Small intestine (tissue), 7 donors: ENCODE measurements at regions not wholly inside any gene's neighbourhood (a gene's known extent, or its start where the extent isn't known, plus 50 kb on each side); places are given as distances from the start of the nearest gene placed in this dataset.
"Not testable (repeated sequence)": the region's sequence is repeated elsewhere in the genome, so short reads cannot be mapped to it uniquely, and the experiment has no call there.

Experiments used
- DNase-seq, 2 donors: peaks; one replicate each; pipeline versions ENCODE4 v3.0.0 to v3.0.0-alpha.2; 2013
- FAIRE-seq: peaks from 2 replicates; lab custom pipeline; 2012; peaks lifted over from hg19 to GRCh38; lab: Jason Lieb, UNC
- H3K27ac ChIP-seq, 3 donors: one replicate each; pipeline ENCODE4 v1.5.1; 2013; ENCODE audit warnings: low read length in 2 of 3, mild to moderate bottlenecking in 2 of 3, control low read depth in 1 of 3, inconsistent platforms in 1 of 3, low read depth in 1 of 3, moderate library complexity in 1 of 3
- H3K27me3 ChIP-seq, 3 donors: one replicate each; pipeline ENCODE4 v1.6.1; 2013; ENCODE audit warnings: low read length in 3 of 3, inconsistent platforms in 1 of 3; ENCODE audit not compliant: control insufficient read depth in 3 of 3, insufficient read depth in 3 of 3
- H3K36me3 ChIP-seq, 3 donors: one replicate each; pipeline ENCODE4 v1.6.1; 2013; ENCODE audit warnings: low read length in 3 of 3, inconsistent platforms in 1 of 3, low read depth in 1 of 3, mild to moderate bottlenecking in 1 of 3, moderate library complexity in 1 of 3; ENCODE audit not compliant: control insufficient read depth in 3 of 3, insufficient read depth in 2 of 3
- H3K4me1 ChIP-seq, 3 donors: one replicate each; pipeline ENCODE4 v1.6.1; 2013; ENCODE audit warnings: low read length in 2 of 3, inconsistent platforms in 1 of 3, low read depth in 1 of 3, mild to moderate bottlenecking in 1 of 3, moderate library complexity in 1 of 3; ENCODE audit not compliant: control insufficient read depth in 3 of 3, insufficient read depth in 2 of 3
- H3K4me3 ChIP-seq, 3 donors: one replicate each; pipeline ENCODE4 v1.5.1; 2013; ENCODE audit warnings: low read length in 3 of 3, control low read depth in 1 of 3, inconsistent platforms in 1 of 3, low read depth in 1 of 3, mild to moderate bottlenecking in 1 of 3, moderate library complexity in 1 of 3
- H3K9me3 ChIP-seq, 2 donors: one replicate each; pipeline ENCODE4 v1.6.1; 2013; ENCODE audit warnings: low read depth in 1 of 2, low read length in 1 of 2; ENCODE audit not compliant: control insufficient read depth in 2 of 2, insufficient read depth in 1 of 2
- WGBS, 3 donors: extraction: QIAGEN DNeasy Blood & Tissue Kit; methylation state at CpG; one replicate each; pipeline ENCODE4 v1.1.7; 2013; 5-methylcytosine and 5-hydroxymethylcytosine counted together
- donor health status: healthy with polysubstance abuse.
- donor health status: control.
- donor health status: control.
- donor health status: Bipolar disorder and iron deficiency.
- donor health status: healthy.

DNA sequence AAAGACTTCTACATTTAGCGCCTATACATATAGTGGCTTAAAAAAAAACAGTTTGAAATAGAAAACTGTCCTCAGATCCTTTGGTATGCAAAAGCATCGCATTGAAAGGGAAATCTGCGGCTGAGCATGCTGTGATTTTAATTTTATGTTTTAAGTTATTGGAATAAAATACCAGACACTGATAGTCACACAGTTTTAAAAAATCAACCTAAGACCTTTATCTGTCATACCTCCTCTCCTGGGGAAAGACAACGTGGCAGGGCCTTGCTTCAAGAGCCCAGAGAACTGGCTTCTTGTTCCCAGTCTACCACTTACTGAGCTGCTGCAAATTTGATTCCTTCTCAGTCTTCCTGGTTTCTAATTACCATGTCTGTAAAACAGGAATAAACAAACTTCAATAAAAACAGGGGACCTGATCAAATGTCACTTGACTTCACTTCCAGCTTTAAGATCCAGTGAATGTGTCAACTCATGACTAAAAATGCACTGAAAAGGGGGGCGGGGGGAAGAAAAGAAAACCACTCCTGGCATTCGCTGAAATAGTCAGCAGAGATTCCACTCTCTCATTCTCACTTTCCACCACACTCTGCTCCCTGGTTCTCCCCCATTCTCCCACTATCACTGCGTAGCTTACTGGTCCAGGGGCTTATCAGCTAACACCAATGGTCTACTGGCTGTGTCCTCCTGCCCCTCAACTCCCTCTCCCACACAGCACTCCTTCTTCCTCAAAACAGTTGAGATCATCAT lies 494.7 kb upstream of the MARCKS start:
- H3K9me3 ChIP-seq: no peaks in the 10 kb centered on the region
- WGBS, 3 donors: 80 to 83% (median 82%) methylated on average over 7 of the region's 7 CpGs
- H3K4me1 ChIP-seq: peaks cover 0 to 10% (median 0%) of the 10 kb centered on the region in 3 donors
- FAIRE-seq (no peak), DNase-seq (no peak)
- H3K27ac ChIP-seq: no peak overlapping the region
- no peak overlapping the region for H3K4me3 ChIP-seq
- H3K27me3 ChIP-seq: no peaks in the 10 kb centered on the region
- no peaks in the 10 kb centered on the region for H3K36me3 ChIP-seq

DNA sequence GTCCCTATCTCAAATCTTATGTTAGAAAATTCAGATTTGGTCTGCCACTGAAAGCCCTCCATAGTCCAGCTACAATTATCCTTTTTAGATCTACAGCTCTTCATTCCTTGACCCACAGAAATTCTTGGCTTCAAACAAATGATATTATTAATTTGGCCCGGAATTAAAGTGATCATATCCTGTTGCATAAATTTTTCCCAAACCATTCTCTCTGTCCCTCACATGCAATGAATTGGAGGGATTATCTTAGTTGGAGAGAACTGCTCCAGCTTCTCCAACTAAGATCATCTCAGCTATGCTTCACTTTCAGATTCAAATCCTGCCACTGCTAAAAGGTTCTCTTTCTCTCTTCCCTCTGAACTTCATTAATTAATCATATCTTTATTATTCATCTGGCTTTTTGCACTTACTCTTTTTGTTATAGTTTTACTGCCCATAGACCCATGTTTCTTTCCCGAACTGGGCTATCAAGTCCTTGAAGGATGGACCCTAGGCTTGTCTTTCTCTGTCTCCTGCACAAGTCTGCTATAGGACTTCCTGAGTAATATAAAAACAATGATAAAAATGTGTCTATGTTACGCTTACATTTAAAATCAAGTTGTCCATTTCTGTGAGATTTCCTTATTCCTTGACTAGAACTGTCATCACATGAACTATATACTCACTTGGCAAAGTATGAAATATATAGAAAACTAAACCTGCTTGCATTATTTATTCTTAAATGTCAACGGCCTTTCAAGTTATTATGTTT lies 493.9 kb upstream of the MARCKS start:
- WGBS, 3 donors: 86 to 92% (median 88%) methylated on average over 4 of the region's 4 CpGs
- Histone ChIP-seq H3K27ac (no peak overlapping the region), H3K9me3 (no peaks in the 10 kb centered on the region), H3K4me3 (no peak overlapping the region), H3K36me3 (no peaks in the 10 kb centered on the region), H3K4me1 (peaks cover 0 to 5% (median 0%) of the 10 kb centered on the region in 3 donors), H3K27me3 (no peaks in the 10 kb centered on the region)
- DNase-seq: no peak
- no peak for FAIRE-seq

DNA sequence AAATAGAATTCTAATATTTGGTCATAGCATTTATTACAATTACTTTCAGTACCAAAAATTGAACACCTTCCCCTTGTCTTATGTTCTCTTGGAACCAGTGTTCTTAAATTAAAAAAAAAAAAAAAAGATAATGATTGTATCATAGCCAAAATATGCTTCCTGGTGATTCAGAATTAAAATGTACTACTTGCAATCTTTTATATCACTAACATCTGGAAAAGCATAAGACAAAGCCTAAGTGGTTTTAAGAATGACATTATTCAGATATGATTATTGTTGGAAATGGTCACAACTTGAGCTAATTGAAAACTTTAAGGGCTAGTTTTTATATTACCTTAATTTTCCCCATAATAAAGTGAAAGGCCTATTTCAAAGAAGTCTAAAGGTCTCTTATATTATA lies 493.3 kb upstream of the MARCKS start:
- peaks cover 0 to 5% (median 0%) of the 10 kb centered on the region in 3 donors for H3K4me1 ChIP-seq
- H3K4me3 ChIP-seq: no peak overlapping the region
- H3K9me3 ChIP-seq: no peaks in the 10 kb centered on the region
- H3K36me3 ChIP-seq: no peaks in the 10 kb centered on the region
- FAIRE-seq: no peak
- no peak overlapping the region for H3K27ac ChIP-seq
- H3K27me3 ChIP-seq: no peaks in the 10 kb centered on the region
- no peak for DNase-seq

DNA sequence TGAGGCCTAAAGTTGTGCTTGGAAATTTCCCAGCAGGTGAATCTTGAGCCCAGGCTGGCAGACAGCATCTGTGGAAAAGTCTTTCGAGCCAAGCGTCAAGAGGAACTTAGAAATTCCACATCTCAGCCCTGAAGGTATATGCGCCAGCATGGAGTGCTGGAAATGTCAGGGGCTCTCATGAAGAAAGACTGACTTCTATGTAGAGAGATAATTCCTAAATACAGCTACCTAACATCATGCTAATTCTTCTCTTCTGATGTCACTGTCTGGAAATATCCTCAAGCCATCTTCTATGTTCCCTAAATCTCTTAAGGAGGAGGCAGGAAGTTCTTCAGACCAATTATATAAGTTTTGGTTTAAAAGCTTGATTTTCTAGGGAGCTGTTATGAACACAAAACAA lies 492.4 kb upstream of the MARCKS start:
- no peak for FAIRE-seq
- no peaks in the 10 kb centered on the region for H3K36me3 ChIP-seq
- 99% methylated on average over 3 of the region's 3 CpGs for WGBS, 3 donors
- no peak for DNase-seq
- no peaks in the 10 kb centered on the region for H3K27me3 ChIP-seq
- peaks cover 0 to 5% (median 0%) of the 10 kb centered on the region in 3 donors for H3K4me1 ChIP-seq
- H3K9me3 ChIP-seq: no peaks in the 10 kb centered on the region
- no peak overlapping the region for H3K27ac ChIP-seq
- H3K4me3 ChIP-seq: no peak overlapping the region

DNA sequence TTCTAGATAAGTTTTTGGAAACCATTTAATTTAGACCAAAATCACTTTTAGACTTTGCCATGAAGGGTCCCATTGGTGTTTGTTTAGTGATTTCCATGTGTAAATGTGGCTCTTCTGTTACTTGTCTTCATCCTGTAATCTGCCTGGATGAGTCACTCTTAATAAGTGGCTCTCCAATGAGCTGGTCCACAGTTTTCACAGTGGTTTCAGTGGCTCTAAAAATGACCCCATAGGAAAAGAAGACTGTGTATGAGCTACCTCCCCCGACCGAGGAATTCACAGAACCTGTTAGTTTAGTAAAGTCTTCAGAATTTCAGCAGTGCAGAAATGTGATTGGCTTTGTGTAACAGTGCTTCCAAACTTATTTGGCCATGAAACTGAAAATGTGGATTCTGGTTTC lies 492.0 kb upstream of the MARCKS start:
- H3K4me3 ChIP-seq: no peak overlapping the region
- DNase-seq: no peak
- H3K4me1 ChIP-seq: peaks cover 0 to 5% (median 0%) of the 10 kb centered on the region in 3 donors
- no peaks in the 10 kb centered on the region for H3K27me3 ChIP-seq
- H3K9me3 ChIP-seq: no peaks in the 10 kb centered on the region
- no peak for FAIRE-seq
- H3K36me3 ChIP-seq: no peaks in the 10 kb centered on the region
- WGBS, 3 donors: 87 to 95% (median 93%) methylated on average over 2 of the region's 2 CpGs
- no peak overlapping the region for H3K27ac ChIP-seq

DNA sequence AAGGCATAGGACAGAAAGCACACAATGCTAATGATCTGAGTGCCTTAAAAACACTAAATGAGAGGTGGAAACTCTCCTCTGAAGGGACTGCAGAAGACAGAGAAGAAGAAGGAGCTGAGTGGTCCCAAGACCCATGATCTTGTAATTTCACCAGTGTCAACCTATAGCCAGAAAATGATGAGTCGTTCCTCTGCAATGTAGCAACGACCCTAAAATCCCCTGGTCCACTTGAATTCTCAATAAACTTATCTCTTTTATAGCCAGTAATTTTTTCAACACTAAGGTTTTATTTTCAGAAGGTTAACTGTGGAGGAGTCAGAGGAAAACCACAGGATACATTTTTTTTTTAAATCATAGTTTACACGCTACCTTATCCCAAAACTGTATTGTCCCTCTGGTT lies 490.6 kb upstream of the MARCKS start:
- Histone ChIP-seq H3K4me3 (no peak overlapping the region), H3K27me3 (no peaks in the 10 kb centered on the region), H3K27ac (no peak overlapping the region), H3K4me1 (peaks cover 0 to 5% (median 0%) of the 10 kb centered on the region in 3 donors), H3K9me3 (no peaks in the 10 kb centered on the region), H3K36me3 (no peaks in the 10 kb centered on the region)
- FAIRE-seq: no peak
- 69 to 85% (median 71%) methylated on average over 3 of the region's 3 CpGs for WGBS, 3 donors
- DNase-seq: no peak

DNA sequence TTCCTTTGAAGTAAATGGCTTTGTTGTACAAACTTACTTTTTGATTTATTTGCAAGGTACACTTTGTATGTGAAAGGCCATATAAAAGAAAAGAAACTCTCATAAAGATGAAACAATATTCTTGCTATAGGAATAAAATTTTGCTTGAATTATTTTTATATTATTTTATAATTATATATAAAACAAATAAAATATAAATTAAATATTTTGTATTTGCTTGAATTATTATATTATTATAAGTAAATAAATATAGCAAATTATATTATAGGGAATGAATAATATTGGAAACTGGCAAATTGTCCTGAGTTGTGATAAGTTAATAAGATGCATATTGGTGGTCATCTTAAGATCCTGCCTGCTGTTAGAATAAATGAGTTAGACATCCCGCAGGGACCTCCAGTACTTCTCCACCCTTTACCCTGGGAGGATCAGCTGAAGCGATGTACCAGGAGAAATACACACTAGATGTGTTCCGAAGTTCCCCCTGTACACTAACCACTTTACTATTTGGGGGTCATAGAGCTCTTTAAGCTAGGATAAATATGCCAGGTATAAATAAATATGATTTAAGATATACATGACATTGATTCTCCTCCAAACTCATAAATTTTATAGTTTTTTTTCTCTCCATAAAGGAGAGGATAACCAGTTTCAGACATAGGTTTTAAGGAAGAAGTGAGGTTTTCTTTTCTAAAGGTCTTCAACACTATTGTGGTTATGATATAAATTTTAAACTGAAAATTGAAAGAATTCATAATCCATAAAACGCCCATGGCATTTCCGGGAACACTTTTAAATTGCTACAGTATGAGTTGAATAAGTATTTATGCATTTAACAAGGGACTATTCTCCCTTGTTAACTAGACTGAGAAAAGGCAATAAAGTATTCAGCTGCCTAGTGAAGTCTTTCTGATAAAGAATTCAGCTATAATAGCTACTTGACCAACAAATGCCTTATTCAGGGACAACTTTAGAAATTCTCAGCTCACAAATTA lies 486.3 kb upstream of the MARCKS start:
- no peaks in the 10 kb centered on the region for H3K4me1 ChIP-seq
- H3K27ac ChIP-seq: no peak overlapping the region
- DNase-seq (no peak), FAIRE-seq (peak; percentile 65)
- no peaks in the 10 kb centered on the region for H3K27me3 ChIP-seq
- no peak overlapping the region for H3K4me3 ChIP-seq
- 81 to 93% (median 90%) methylated on average over 5 of the region's 5 CpGs for WGBS, 3 donors
- no peaks in the 10 kb centered on the region for H3K9me3 ChIP-seq
- no peaks in the 10 kb centered on the region for H3K36me3 ChIP-seq

DNA sequence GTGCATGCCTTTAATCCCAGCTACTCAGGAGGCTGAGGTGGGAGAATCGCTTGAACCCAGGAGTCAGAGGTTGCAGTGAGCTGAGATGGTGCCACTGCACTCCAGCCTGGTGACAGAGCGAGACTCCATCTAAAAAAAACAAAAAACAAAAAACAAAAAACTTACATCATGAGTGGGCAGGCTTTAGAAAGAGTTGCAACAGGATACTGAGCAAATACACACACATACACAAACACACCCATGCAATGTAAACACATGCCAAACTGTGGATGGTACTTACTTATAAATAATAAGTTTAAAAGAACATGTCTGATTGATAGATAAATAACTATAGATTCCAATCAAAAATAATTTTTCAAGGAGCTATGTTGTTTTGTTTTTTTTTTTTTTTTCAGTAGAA lies 481.7 kb upstream of the MARCKS start:
- H3K27me3 ChIP-seq, H3K4me3 ChIP-seq, H3K4me1 ChIP-seq, H3K36me3 ChIP-seq, DNase-seq, H3K9me3 ChIP-seq, FAIRE-seq, H3K27ac ChIP-seq: not testable (repeated sequence)
- 86 to 92% (median 90%) methylated on average over 2 of the region's 2 CpGs for WGBS, 3 donors
